GM23338 (cell line): ENCODE measurements at regions not wholly inside any gene's neighbourhood (a gene's known extent, or its start where the extent isn't known, plus 50 kb on each side); places are given as distances from the start of the nearest gene placed in this dataset.

Experiments used
- ATAC-seq: fragments of 200-7000 bp; cut with Tn5 transposase; 3 replicates; pipeline ENCODE4 v1.9.1; 2020
- DNase-seq: peaks from one replicate; pipeline ENCODE4 v3.0.0-alpha.2; 2015; ENCODE audit warnings: low spot score
- H2AFZ ChIP-seq: fragments of 200-600 bp; sonication (generic); 2 replicates; pipeline ENCODE4 v1.8.0; 2016; ENCODE audit warnings: antibody characterized with exemption, mild to moderate bottlenecking, moderate library complexity
- H3F3A ChIP-seq: fragments of 200-600 bp; sonication (generic); replicated peaks from 2 replicates; pipeline ENCODE4 v1.8.0; 2017; ENCODE audit warnings: antibody characterized with exemption, mixed run types, low read depth
- H3K27ac ChIP-seq: fragments of 200-600 bp; sonication (generic); 2 replicates; pipeline ENCODE4 v1.6.1; 2016; ENCODE audit warnings: low read depth
- H3K27me3 ChIP-seq: fragments of 200-600 bp; sonication (generic); 2 replicates; pipeline ENCODE4 v1.8.0; 2016; ENCODE audit warnings: mild to moderate bottlenecking, mixed run types, moderate library complexity; ENCODE audit not compliant: insufficient read depth
- H3K36me3 ChIP-seq: fragments of 200-600 bp; sonication (generic); 2 replicates; pipeline ENCODE4 v1.8.0; 2016; ENCODE audit warnings: mild to moderate bottlenecking; ENCODE audit not compliant: insufficient read depth
- H3K4me1 ChIP-seq: fragments of 200-600 bp; sonication (generic); 2 replicates; pipeline ENCODE4 v1.8.0; 2016; ENCODE audit warnings: mild to moderate bottlenecking, moderate library complexity; ENCODE audit not compliant: insufficient read depth
- H3K4me2 ChIP-seq: fragments of 200-600 bp; sonication (generic); 2 replicates; pipeline ENCODE4 v1.7.1; 2017; ENCODE audit warnings: mixed run types
- H3K4me3 ChIP-seq: fragments of 200-600 bp; sonication (generic); 2 replicates; pipeline ENCODE4 v1.6.1; 2016; ENCODE audit warnings: mixed run types
- H3K79me2 ChIP-seq: fragments of 200-600 bp; sonication (generic); replicated peaks from 2 replicates; pipeline ENCODE4 v1.8.0; 2017; ENCODE audit warnings: mild to moderate bottlenecking; ENCODE audit not compliant: insufficient read depth
- H3K9me2 ChIP-seq: fragments of 200-600 bp; sonication (generic); 2 replicates; pipeline ENCODE4 v1.8.0; 2017; ENCODE audit not compliant: insufficient read depth
- H4K20me1 ChIP-seq: fragments of 200-600 bp; sonication (generic); replicated peaks from 2 replicates; pipeline ENCODE4 v1.8.0; 2017; ENCODE audit warnings: mild to moderate bottlenecking; ENCODE audit not compliant: insufficient read depth
- H3K27ac Mint-ChIP-seq: 2 replicates; pipeline ENCODE4 v1.8.0; 2020; ENCODE audit warnings: inconsistent platforms, mild to moderate bottlenecking, moderate library complexity, mixed read lengths
- H3K27me3 Mint-ChIP-seq: 3 replicates; pipeline ENCODE4 v1.8.0; 2022; ENCODE audit warnings: low read depth, mild to moderate bottlenecking, moderate library complexity, mixed read lengths, inconsistent platforms; ENCODE audit not compliant: insufficient read depth, poor library complexity
- H3K36me3 Mint-ChIP-seq: 3 replicates; pipeline ENCODE4 v1.8.0; 2021; ENCODE audit warnings: low read depth, mild to moderate bottlenecking, inconsistent platforms, moderate library complexity, mixed read lengths
- H3K4me1 Mint-ChIP-seq: 3 replicates; pipeline ENCODE4 v1.8.0; 2020; ENCODE audit warnings: mild to moderate bottlenecking, inconsistent platforms, mixed read lengths
- H3K4me3 Mint-ChIP-seq: 3 replicates; pipeline ENCODE4 v1.8.0; 2021; ENCODE audit warnings: moderate library complexity, mild to moderate bottlenecking, inconsistent platforms, mixed read lengths
- H3K9me3 Mint-ChIP-seq: 3 replicates; pipeline ENCODE4 v1.8.0; 2020; ENCODE audit warnings: moderate library complexity, mild to moderate bottlenecking, inconsistent platforms, mixed read lengths
- CREB1 ChIP-seq: fragments of 250-450 bp; sonication (Bioruptor Pico); IDR thresholded peaks from 2 replicates; pipeline ENCODE4 v1.5.0; 2020; ENCODE audit warnings: low read depth, mild to moderate bottlenecking, moderate library complexity
- ETS1 ChIP-seq: IDR thresholded peaks from 2 replicates; pipeline ENCODE4 v1.6.1; 2016; ENCODE audit warnings: antibody characterized with exemption
- EZH2 ChIP-seq: fragments of 200-600 bp; sonication (generic); IDR thresholded peaks from one replicate; pipeline ENCODE4 v1.8.0; 2017; ENCODE audit warnings: antibody characterized with exemption, mild to moderate bottlenecking, low read depth; ENCODE audit not compliant: unreplicated experiment
- EZH2phosphoT487 ChIP-seq: fragments of 200-600 bp; sonication (generic); IDR thresholded peaks from one replicate; pipeline ENCODE4 v1.8.1; 2018; ENCODE audit warnings: antibody characterized with exemption; ENCODE audit not compliant: unreplicated experiment
- NANOG ChIP-seq: IDR thresholded peaks from 2 replicates; pipeline ENCODE4 v1.6.1; 2016; ENCODE audit warnings: antibody characterized with exemption, borderline replicate concordance
- POLR2AphosphoS5 ChIP-seq: IDR thresholded peaks from 2 replicates; pipeline ENCODE4 v1.6.1; 2016; ENCODE audit warnings: antibody characterized with exemption, low read depth
- ZNF114 ChIP-seq: fragments of 250-450 bp; sonication (Bioruptor Pico); IDR thresholded peaks from 2 replicates; pipeline ENCODE4 v1.5.0; 2020; ENCODE audit warnings: mild to moderate bottlenecking, moderate library complexity
- ZNF331 ChIP-seq: fragments of 250-450 bp; sonication (Bioruptor Pico); IDR thresholded peaks from 2 replicates; pipeline ENCODE4 v1.5.0; 2020; ENCODE audit warnings: low read depth, mild to moderate bottlenecking, moderate library complexity
- ZNF462 ChIP-seq: fragments of 250-450 bp; sonication (Bioruptor Pico); IDR thresholded peaks from 2 replicates; pipeline ENCODE4 v1.5.0; 2020; ENCODE audit warnings: mild to moderate bottlenecking, moderate library complexity

GRCh38 chr5:115460472-115460871 is 84.1 kb downstream of the FEM1C start:
- H2AFZ ChIP-seq: no peak overlapping the region; the same call in 1 of the 2 replicates
- no peaks in the 10 kb centered on the region for H3K79me2 ChIP-seq
- Mint-ChIP-seq H3K9me3 (no peaks in the 10 kb centered on the region), H3K4me3 (no peak overlapping the region), H3K36me3 (no peaks in the 10 kb centered on the region), H3K27ac (no peak overlapping the region), H3K27me3 (peaks cover 2% of the 10 kb centered on the region), H3K4me1 (no peaks in the 10 kb centered on the region; the same call in 1 of the 3 replicates)
- no peaks in the 10 kb centered on the region for H3K27me3 ChIP-seq
- H3K27ac ChIP-seq: no peak overlapping the region
- H3K4me2 ChIP-seq: no peak overlapping the region
- H4K20me1 ChIP-seq: no peaks in the 10 kb centered on the region
- no peak overlapping the region for H3K4me3 ChIP-seq
- H3K9me2 ChIP-seq: peaks cover 28% of the 10 kb centered on the region
- DNase-seq (no peak), ATAC-seq (no peak)
- TF ChIP-seq ETS1 (no peak), ZNF462 (no peak)
- no peaks in the 10 kb centered on the region for H3K36me3 ChIP-seq
- peaks cover 11% of the 10 kb centered on the region for H3K4me1 ChIP-seq
- no peaks in the 10 kb centered on the region for H3F3A ChIP-seq

- Histone ChIP-seq H3K79me2 (no peaks in the 10 kb centered on the region), H4K20me1 (no peaks in the 10 kb centered on the region), H3F3A (no peaks in the 10 kb centered on the region), H3K9me2 (peaks cover 28% of the 10 kb centered on the region), H3K4me3 (no peak overlapping the region), H3K4me2 (no peak overlapping the region), H3K36me3 (no peaks in the 10 kb centered on the region), H3K4me1 (peaks cover 11% of the 10 kb centered on the region), H2AFZ (no peak overlapping the region; the same call in 1 of the 2 replicates), H3K27ac (no peak overlapping the region), H3K27me3 (no peaks in the 10 kb centered on the region)
- peaks cover 2% of the 10 kb centered on the region for H3K27me3 Mint-ChIP-seq
- no peak overlapping the region for H3K4me3 Mint-ChIP-seq
- H3K27ac Mint-ChIP-seq: no peak overlapping the region
- TF ChIP-seq EZH2 (no peak), CREB1 (no peak), ZNF114 (CRISPR knock-in tag) (no peak), EZH2phosphoT487 (no peak), NANOG (no peak), POLR2AphosphoS5 (no peak), ETS1 (no peak), ZNF331 (CRISPR knock-in tag) (no peak)
- no peak for DNase-seq
- H3K9me3 Mint-ChIP-seq: no peaks in the 10 kb centered on the region
- H3K4me1 Mint-ChIP-seq: no peaks in the 10 kb centered on the region; the same call in 1 of the 3 replicates
- no peak for ATAC-seq
- H3K36me3 Mint-ChIP-seq: no peaks in the 10 kb centered on the region
Measured at GRCh38 chr5:115459855-115460341, 84.7 kb downstream of the FEM1C start.
